Retinal pigment epithelial cell (primary cell): ENCODE measurements at regions not wholly inside any gene's neighbourhood (a gene's known extent, or its start where the extent isn't known, plus 50 kb on each side); places are given as distances from the start of the nearest gene placed in this dataset.
A peak's percentile ranks its signal among the peaks of the same experiment; 100 is the strongest.

Experiments
- DNase-seq: peaks from one replicate; pipeline ENCODE4 v3.0.0-alpha.2; 2010; ENCODE audit warnings: low read depth
- H3K4me3 ChIP-seq: 2 replicates; pipeline ENCODE4 v1.5.1; 2011; ENCODE audit warnings: mild to moderate bottlenecking, low read length, control low read depth, moderate library complexity
- TF ChIP-seq, protein P1 (sequence below): conservative IDR thresholded peaks from 2 replicates; pipeline ENCODE4 v1.5.1; 2011; ENCODE audit warnings: low read depth, low read length, control low read depth, inconsistent platforms

DNA sequence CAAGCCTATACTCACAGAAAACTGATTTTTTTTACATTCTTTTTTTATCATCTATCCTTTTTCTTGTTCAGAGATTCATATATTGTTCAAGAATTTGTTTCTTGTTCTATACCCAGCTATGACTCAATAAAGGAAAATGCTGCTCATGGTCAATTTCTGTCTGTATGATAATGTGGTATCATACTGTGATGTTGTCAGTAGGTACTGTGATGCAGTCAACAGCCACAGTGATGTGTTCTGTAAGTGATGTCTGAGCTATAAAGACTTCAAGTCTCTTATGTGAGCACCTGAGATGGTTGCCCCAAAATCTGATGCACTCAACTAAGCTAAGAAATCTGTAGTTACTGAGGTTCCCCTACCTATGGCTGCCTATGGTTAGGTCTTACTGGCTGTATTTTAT lies 294.2 kb upstream of the GRIN3A start:
- TF ChIP-seq, protein P1, sequence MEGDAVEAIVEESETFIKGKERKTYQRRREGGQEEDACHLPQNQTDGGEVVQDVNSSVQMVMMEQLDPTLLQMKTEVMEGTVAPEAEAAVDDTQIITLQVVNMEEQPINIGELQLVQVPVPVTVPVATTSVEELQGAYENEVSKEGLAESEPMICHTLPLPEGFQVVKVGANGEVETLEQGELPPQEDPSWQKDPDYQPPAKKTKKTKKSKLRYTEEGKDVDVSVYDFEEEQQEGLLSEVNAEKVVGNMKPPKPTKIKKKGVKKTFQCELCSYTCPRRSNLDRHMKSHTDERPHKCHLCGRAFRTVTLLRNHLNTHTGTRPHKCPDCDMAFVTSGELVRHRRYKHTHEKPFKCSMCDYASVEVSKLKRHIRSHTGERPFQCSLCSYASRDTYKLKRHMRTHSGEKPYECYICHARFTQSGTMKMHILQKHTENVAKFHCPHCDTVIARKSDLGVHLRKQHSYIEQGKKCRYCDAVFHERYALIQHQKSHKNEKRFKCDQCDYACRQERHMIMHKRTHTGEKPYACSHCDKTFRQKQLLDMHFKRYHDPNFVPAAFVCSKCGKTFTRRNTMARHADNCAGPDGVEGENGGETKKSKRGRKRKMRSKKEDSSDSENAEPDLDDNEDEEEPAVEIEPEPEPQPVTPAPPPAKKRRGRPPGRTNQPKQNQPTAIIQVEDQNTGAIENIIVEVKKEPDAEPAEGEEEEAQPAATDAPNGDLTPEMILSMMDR: no peak
- no peak for DNase-seq
- no peak overlapping the region for H3K4me3 ChIP-seq

DNA sequence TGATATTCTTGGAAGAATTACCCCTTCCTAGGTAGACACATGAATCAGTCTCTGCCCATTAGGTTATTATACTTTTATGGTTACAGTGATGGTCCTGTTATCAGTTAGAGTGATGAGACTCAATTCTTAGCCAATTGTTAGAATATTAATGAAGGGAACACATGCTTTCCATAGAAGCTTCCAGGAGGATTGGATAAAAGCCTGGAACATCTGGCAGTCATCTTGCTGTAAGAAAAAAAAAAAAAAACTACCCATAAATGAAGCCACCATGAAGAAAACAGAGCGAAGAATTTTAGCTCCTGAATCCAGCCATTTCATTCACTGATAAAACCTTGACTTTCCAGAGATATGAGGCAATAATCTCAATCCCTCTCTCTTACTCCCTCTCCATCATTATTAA lies 262.5 kb upstream of the GRIN3A start:
- no peak overlapping the region for H3K4me3 ChIP-seq
- no peak for DNase-seq
- TF ChIP-seq, protein P1: no peak

DNA sequence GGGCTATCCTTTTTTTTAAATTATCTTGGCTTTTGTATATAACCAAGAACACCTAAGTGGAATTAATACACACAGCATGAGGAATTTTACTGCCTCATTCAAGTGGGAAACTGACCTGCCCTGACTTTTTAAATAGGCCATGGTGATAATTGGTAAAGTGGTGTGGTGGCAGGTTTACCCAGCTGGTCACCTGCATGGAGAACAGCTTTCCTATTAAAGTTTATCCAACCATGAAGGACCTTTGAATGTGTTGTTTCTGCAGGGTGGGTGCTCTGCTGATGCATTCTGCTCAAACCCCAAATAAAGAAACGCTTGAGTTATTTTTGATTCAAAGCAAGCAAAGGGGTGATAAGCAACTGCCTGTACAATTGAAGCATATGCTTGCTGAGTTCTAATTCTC lies 261.0 kb upstream of the GRIN3A start:
- H3K4me3 ChIP-seq: no peak overlapping the region
- no peak for DNase-seq
- TF ChIP-seq, protein P1: no peak

DNA sequence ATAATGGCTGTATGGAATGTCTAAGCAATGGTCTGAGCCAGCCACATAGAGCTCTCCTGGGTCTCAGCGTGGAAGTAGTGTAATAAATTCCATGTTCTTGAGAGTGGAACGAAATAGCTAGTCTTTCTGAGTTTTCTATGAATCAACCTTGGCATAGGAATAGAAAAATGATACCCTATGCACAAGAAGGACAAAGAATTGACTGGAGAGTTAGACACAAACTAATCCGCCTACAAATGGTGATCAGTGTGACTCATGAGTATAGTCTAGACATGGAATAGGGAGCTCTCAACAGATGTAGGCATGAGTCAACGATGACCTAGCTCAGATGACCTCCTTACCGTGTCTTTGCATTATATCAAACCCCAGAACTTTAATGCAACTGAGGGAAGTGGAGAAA lies 256.8 kb upstream of the GRIN3A start:
- TF ChIP-seq, protein P1: no peak
- DNase-seq: peak; percentile 88
- no peak overlapping the region for H3K4me3 ChIP-seq

DNA sequence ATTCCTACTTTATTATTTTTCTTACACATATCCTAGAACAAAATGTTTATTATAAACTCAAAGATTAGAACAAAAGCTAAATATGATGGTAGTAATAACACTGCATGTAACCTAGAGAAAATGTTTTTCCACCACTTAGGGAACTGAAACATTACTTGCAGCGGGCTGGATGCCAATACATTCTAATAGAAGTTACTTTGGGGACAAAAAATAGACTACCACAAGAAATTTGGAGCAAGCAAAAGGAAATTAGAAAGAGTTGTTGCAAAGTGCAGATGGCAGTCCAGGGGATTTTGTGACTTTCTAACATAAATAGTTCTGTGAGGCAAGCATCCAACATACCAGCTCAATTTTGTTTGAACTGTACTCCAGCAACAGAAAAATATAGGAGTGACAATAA lies 255.3 kb upstream of the GRIN3A start:
- DNase-seq: no peak
- H3K4me3 ChIP-seq: no peak overlapping the region
- TF ChIP-seq, protein P1: no peak

DNA sequence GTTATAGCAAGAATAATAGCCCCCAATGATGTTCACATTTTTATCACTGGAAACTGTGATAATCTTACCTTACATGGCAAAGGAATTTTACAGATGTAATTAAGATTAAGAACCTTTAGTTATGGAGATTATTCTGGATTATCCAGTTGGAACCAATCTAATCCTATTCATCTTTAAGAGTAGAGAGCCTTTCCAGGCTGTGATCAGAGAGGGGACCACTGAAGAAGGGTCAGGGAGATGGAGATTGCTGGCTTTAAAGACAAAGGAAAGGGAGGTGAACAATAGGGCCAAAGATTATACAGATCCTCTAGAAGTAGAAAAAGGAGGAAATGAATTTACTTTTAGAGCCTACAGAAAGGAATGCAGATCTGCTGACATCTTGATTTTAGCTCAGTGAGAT lies 253.5 kb upstream of the GRIN3A start:
- no peak for DNase-seq
- TF ChIP-seq, protein P1: no peak
- H3K4me3 ChIP-seq: no peak overlapping the region

DNA sequence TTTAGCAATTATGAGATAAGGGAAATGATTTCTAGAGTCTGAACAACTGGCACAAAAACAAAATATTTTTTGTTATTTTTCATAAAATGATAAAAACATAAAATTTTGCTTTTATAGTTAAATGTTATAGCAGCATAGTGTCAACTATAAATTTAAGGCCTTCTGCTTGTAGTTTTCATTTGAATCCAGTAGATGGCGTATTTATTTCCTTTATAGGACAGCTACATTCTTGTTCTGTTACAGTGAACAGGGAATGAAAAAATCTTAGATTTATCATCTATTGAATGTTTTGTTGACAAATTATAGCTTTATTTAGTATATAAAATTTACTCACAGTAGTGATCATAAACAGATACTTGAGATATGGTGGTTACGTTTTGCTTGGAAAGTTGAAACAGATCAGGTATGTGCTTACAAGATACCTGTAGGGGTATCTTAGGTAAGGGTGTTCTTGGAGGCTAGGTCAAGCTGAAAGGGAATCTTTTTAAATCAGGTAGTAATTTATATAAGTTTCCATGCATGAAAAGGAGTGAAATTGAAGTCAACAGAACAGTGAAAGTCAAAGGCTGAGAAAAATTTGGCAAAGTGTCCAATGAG lies 239.3 kb upstream of the GRIN3A start:
- no peak overlapping the region for H3K4me3 ChIP-seq
- TF ChIP-seq, protein P1: peak; percentile 57
- DNase-seq: no peak
